NCI-H187 (cell line): ENCODE measurements at regions not wholly inside any gene's neighbourhood (a gene's known extent, or its start where the extent isn't known, plus 50 kb on each side); places are given as distances from the start of the nearest gene placed in this dataset.
"Not testable (repeated sequence)": the region's sequence is repeated elsewhere in the genome, so short reads cannot be mapped to it uniquely, and the experiment has no call there.

ENCODE experiments used
- DNase-seq, 2 experiments: peaks; one replicate each; lab custom pipeline; 2025; lab: John Stamatoyannopoulos, UW

GRCh38 chr18:75745147-75745546 lies 317.6 kb upstream of the SMIM21 start:
- DNase-seq = no peak

DNA sequence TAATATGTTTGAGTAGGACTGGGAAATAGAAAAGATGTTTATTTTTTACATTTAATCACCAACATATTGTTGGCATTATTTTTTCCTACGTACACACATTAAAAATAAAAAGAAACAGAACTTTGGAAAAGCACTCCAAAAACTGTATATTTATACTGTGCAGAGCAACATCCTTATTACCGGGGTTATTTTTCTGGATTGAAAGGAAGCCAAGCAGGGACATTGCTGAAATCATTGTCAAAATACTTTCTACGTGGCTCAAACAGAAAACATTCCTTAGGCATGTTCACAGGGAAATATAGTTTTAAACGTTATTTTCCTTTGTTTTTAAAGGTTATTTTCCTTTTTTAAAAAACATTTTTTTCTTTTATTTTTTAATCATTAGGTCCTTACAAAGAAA lies 315.0 kb upstream of the SMIM21 start:
- DNase-seq = no peak

DNA sequence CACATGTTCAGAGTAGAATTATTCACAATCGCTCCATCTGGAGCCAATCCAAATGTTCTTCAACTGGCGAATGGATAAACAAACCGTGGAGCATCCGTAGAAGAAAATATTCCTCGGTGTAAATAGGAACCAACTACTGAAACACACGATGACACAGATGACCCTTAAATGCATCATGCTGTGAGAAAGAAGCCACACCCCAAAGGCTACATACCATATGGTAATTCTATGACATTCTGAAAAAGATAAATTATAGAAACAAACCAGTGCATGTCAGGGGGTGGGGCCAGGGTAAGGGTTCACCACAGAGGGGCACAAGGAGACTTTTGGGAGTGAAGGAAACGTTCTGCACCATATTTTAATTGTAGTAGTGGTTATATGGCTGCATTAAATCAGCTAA lies 312.2 kb upstream of the SMIM21 start:
- no peak for DNase-seq

- no peak for DNase-seq
Observed at GRCh38 chr18:75735291-75735690, 307.8 kb upstream of the SMIM21 start.

GRCh38 chr18:75730249-75730648 lies 302.7 kb upstream of the SMIM21 start:
- no peak for DNase-seq

DNA sequence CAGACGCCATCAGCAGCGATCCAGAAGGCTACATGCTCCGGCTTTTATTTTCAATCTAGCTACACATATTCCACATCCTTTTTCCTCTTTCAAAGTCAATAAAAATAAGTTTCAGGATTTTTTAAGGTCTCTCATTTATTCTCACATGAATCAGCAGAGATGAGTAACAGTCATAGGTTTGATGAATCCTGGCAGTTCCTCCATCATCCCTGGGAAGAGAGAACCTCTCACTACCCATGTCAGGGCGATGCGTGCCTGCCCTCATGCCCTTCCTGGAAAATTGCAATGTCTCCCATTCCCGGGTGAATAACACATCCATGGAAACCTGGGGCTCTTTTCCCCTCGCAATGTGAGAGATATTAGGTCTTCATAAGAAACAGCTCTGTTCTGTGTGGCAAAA lies 301.1 kb upstream of the SMIM21 start:
- no peak for DNase-seq

DNA sequence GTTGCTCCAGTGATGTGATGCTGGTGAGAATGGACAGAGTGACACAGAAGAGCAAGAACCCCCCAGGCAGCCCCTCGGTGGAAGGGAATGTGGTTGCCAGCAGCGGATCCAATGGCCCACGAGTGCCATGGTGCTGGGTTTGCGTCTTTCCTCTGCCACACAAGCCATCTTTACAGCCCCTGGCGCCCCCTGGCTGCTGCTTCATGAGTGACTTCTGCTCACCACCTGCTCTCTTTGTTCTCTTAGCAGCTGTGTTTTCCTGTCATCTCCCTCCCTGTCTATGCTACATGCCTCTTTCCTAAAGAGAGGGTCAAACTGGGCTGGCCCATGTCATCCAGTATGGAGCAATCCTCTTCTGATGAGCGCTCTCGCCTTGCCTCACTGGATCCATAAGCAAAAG lies 300.0 kb upstream of the SMIM21 start:
- DNase-seq = peak; percentile 0 to 40

DNA sequence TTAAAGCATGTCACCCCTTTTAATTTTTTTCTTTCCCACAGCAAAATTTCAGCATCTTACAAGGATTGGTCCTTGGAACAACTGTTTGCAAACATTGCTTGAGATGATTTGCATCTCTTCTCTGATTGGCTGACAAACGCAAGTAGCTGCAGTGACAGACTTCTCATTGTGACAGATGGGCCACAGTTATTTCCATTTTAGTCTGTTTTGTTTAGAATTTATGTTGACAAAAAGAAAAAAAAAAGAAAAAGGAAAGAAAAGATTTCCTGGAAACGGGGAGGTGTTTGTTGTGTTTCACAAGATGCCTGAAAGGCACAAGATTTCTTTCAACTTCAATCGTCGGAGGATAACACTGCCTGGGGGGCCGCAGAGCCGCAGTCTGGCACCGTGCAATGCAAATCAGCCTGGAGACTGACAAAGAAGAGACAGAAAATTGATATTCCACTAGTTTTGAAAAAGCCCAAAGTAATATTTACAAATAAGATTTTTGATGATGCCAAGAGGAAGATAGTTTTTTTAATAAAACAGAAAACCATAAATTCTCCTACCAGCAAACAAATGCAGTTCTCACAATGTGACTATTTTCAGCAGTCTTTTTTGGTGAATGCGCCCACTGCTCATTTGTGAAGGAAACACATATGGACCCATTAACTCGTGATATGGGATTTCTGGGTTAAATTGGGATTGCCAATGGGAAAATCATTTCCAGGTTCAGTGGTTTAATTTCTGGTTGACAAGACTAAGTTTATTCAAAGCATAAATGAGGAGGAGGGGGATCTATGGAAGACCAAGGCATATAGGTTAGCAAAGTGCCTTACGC lies 296.2 kb upstream of the SMIM21 start:
- DNase-seq = no peak

- no peak for DNase-seq
Observed at GRCh38 chr18:75714766-75715165, 287.3 kb upstream of the SMIM21 start.

- DNase-seq = not testable (repeated sequence)
Observed at GRCh38 chr18:75712124-75712867, 284.8 kb upstream of the SMIM21 start.

DNA sequence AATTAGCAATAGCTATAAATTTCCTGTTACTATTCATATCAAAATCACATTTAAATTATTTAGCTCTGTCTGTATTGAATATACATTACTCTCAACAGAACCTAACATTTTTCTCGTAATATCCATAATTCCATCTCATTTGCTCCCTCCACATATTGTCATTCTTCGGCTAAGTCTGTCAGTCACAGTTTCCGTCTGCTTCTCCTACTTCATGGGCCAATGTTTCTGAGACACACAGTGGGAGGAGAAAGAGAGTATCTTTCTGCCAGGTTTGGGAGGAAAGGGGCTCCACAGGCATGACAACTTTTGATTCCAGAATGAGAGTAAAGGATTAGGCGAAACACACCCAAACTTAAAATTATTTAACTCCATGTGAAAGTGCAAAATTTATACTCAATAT lies 273.1 kb upstream of the SMIM21 start:
- DNase-seq = no peak

DNA sequence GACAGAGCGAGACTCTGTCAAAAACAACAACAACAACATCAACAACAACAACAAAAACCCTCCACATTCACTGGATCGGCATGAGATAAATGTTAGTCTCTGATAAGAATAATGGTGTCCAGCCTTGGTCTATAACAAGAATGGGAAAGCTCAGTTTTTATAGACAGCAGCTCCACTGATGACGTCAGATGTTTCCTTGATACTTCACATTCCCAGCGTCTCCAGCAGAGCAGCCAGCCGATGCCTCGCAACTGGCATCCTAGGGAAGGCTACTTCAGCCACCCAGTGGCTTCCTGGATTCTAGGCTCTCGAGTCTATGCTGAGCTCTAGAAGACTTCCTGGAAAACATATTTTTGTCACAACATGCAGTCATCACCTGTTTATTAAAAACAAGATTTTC lies 271.4 kb upstream of the SMIM21 start:
- no peak for DNase-seq

- DNase-seq = no peak
Observed at GRCh38 chr18:75697493-75697892, 270.0 kb upstream of the SMIM21 start.

- DNase-seq = no peak
Observed at GRCh38 chr18:75696391-75696790, 268.9 kb upstream of the SMIM21 start.

- DNase-seq = peak; percentile 38 to 78
Observed at GRCh38 chr18:75694292-75694691, 266.8 kb upstream of the SMIM21 start.

DNA sequence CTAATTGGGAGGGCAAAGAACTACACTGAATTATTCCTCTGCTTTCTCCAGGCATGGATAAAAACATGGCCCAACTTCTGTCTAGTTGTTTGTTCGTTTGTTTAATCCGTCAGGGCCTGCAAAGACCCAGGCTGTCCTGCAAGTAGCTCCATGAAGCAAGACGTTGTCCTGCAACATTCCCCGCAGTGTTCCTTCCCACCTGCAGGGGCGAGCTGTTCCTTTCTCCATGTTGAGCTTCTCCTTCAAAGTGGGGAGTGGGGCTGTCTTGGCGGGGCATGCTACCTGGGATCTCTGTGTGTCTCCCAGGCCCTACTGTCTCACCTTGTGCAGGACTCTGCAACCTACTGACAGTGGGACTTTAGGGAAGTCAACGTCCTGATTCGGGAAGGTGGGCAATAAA lies 264.0 kb upstream of the SMIM21 start:
- no peak for DNase-seq

GRCh38 chr18:75690283-75690682 lies 262.8 kb upstream of the SMIM21 start:
- not testable (repeated sequence) for DNase-seq

GRCh38 chr18:75687626-75688025 lies 260.1 kb upstream of the SMIM21 start:
- DNase-seq = no peak

DNA sequence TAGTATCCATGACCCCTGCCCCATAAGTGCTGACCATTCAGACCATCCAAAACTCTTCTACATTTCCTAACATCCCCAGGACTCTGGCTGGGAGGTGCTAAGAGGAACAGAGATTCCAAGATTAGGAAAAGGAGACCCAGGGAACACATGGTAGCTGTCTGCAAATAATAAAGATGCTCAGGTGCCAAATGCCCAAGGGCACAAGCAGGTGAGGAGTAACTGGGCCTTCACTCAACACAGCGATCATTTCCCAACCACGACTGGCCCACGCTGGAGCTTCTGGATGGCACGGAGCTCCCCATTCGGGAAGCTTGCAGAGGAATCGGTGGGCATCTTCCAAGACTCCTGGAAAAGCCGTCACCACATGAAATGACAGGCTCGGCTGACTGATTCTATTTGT lies 255.9 kb upstream of the SMIM21 start:
- DNase-seq = no peak

- DNase-seq = no peak
Observed at GRCh38 chr18:75681538-75682115, 254.1 kb upstream of the SMIM21 start.

GRCh38 chr18:75679331-75679730 lies 251.8 kb upstream of the SMIM21 start:
- no peak for DNase-seq

DNA sequence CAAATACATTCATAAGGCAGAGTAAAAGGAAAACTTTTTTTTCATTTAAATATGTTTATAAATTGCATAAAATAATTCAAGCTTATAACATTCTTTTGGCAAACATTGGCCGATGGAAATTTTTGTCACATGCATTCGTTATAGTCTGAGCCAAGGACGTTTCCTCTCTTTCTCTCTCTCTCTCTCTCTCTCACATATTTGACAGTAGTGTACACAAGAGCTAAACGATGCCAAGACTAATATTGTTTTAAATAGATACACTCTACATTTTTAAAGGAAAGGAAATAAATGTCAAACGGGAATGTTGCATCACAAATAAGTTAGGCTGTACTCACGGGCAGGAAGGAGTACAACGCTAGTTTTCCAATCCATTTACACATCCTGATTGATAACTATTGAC lies 251.1 kb upstream of the SMIM21 start:
- no peak for DNase-seq
